ENCODE measurements at regions not wholly inside any gene's neighbourhood (a gene's known extent, or its start where the extent isn't known, plus 50 kb on each side); places are given as distances from the start of the nearest gene placed in this dataset.

DNA sequence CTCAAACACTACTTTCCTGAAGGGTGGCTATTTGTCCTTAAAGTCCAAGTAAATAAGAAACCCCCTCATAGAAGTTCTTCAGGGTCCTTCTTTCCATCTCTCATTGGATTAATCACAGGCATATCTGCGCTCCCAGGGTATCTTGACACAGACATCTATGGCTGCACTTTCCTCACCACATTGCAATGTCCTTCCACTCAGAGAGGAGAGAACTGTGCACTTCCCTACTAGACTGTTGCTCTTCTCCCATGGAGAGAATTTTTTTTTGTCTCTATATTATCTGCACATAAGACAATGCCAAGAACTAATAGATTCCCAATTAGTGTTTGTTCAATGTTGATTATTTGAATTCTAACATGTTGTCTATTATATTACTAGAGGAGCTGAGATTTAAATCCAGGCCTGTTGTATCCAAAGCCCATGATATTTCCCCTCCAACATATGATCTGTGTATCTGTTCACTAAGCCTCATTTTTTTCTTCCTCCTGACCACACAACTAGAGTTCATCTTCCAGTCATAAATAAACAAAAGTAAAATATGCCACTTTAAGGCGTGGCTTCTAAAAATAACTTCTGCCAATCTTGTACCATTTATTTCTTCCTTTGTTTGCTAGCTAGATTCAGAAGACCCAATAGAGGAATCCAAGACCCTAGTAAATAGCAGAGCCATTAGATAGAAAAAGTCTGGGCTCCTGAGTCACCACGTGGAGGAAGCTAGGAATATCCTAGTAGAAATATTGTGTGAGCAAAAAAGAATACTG, 61.5 kb upstream of the FAM241A start:
- TF ChIP-seq RCOR1 (IDR thresholded peaks at IDR 0.05; ENCODE audit: insufficient replicate concordance, low read length) (no peak), CTCF (conservative IDR thresholded peaks at IDR 0.05; ENCODE audit: low read depth, low read length) (no peak), RAD21 (IDR thresholded peaks at IDR 0.05; ENCODE audit: low read length) (no peak), FOS (IDR thresholded peaks at IDR 0.05; ENCODE audit: low read depth, low read length) (no peak), SMC3 (IDR thresholded peaks at IDR 0.05; ENCODE audit: low read depth, low read length) (no peak), MAZ (IDR thresholded peaks at IDR 0.05; ENCODE audit: borderline replicate concordance, low read depth, low read length) (no peak), RFX5 (IDR thresholded peaks at IDR 0.05; ENCODE audit: low read depth, low read length) (no peak), POLR2A (IDR thresholded peaks at IDR 0.05; ENCODE audit: low read depth, low read length) (no peak), USF2 (IDR thresholded peaks at IDR 0.05; ENCODE audit: low read depth, low read length) (peak; percentile 9; the same call in 1 of the 2 replicates), NFE2L2 (IDR thresholded peaks at IDR 0.05; ENCODE audit: low read depth, low read length) (no peak), BHLHE40 (IDR thresholded peaks at IDR 0.05; ENCODE audit: low read depth, low read length) (no peak)

Data from IMR-90 (cell line).